ENCODE measurements at regions not wholly inside any gene's neighbourhood (a gene's known extent, or its start where the extent isn't known, plus 50 kb on each side); places are given as distances from the start of the nearest gene placed in this dataset.

DNA sequence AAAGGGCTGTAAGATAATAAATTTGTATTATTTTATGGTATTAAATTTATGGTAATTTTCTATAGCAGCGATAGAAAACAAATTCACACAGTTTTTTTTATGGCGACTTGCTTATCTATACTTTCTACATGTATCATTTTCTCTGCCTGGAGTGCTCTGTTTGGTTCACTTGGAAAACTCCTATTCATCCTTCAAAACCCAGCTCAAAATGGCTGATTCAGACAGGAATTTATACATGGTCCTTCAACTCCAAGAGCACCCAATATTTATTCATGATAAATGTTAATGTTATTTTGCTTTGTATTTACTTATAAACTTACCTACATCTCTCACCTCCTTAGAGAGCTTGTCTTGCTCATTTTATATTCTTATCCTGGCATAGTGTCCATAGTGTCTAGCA, 55.6 kb upstream of the SSX2IP start:
- TF ChIP-seq, protein P1, sequence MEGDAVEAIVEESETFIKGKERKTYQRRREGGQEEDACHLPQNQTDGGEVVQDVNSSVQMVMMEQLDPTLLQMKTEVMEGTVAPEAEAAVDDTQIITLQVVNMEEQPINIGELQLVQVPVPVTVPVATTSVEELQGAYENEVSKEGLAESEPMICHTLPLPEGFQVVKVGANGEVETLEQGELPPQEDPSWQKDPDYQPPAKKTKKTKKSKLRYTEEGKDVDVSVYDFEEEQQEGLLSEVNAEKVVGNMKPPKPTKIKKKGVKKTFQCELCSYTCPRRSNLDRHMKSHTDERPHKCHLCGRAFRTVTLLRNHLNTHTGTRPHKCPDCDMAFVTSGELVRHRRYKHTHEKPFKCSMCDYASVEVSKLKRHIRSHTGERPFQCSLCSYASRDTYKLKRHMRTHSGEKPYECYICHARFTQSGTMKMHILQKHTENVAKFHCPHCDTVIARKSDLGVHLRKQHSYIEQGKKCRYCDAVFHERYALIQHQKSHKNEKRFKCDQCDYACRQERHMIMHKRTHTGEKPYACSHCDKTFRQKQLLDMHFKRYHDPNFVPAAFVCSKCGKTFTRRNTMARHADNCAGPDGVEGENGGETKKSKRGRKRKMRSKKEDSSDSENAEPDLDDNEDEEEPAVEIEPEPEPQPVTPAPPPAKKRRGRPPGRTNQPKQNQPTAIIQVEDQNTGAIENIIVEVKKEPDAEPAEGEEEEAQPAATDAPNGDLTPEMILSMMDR (IDR thresholded peaks at IDR 0.05; ENCODE audit: low read depth, low read length) = no peak
- TF ChIP-seq EZH2phosphoT487 (IDR thresholded peaks at IDR 0.05; ENCODE audit: low read depth) = no peak

Data from OCI-LY3 (cell line).